RPMI7951 (cell line): ENCODE measurements at regions not wholly inside any gene's neighbourhood (a gene's known extent, or its start where the extent isn't known, plus 50 kb on each side); places are given as distances from the start of the nearest gene placed in this dataset.

Experiments
- DNase-seq: peaks from one replicate; pipeline ENCODE4 v3.0.0-alpha.2; 2012; ENCODE audit warnings: low read depth

DNA sequence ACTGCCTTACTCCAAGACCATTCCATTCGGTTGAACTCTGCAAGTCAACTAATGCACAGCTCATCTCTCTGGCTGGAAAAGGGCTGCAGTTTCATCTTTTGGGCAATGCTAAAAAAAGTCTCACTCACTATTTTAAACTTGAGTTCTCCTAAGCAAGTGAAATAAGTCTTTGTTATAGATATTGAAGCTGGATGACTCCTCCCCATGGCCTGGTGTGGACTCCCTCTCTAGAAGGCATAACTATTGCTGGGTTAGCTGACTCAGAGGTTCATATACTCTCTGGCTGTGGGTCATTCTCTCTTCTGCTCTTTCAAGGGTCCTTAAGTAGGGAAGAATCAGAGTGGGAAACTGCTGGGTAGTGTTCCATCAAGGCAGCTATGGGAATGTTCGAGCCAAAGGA lies 88.0 kb downstream of the XCL2 start:
- peak; percentile 47 for DNase-seq

GRCh38 chr1:168454211-168454815 lies 89.5 kb downstream of the XCL2 start:
- DNase-seq = peak; percentile 67

DNA sequence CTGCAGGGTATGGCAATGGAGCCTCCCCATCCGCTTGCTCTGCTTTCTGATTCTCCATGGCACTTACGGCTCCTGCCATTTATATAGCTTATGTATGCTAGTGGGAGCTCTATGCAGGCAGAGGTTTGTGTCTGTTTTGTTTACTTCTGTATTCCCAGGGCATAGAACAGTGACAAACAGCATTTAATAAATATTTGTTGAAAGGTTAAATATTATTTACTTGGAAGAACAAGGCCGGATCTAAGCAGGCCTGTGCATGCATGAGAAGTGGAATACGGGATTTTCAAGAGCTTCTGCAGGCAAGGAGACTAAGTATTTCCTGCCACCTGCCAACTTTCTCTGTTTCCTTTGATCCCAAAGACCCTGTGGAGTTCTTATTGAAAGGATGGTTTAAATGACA lies 90.7 kb downstream of the XCL2 start:
- no peak for DNase-seq

DNA sequence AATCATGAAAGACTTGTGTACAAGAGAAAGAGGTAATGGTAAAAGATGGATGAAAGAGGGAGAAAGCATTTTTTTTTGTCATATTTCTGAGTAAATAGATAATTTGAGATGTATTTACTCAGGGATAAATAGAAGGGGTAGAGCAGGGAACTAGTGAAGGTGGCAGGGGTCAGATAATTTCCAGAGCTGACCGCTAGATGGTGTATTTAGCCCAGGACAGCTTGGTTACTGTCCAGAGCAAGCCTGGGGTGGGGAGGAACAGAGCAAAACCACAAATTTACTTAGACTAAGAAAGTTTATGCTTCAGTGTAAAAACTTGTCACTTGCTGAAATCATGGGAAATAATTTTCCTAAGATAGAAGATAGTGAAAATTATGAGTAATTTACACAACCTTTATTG lies 91.5 kb downstream of the XCL2 start:
- no peak for DNase-seq

DNA sequence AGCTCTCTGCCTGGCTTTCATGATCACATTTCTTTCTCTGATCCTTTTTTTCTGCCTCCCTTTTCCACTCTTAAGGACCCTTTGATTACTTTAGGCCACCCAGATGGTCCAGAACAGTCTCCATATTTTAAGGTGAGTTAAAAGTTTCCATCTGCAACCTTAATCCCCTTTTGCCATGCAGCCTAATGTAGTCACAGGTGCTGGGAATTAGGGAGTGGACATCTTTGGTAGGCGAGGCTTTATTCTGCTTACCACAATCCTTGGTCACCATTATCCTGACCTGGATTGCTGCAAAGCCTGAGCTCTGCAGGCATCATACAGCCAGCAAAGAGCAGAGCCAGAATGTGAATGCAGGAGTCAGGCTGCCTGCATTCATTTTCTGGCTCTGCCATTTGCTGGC lies 95.9 kb downstream of the XCL2 start:
- DNase-seq = no peak

- no peak for DNase-seq
Measured at GRCh38 chr1:168446081-168446480, 97.7 kb downstream of the XCL2 start.

- DNase-seq = no peak
Measured at GRCh38 chr1:168443899-168444298, 99.9 kb downstream of the XCL2 start.

DNA sequence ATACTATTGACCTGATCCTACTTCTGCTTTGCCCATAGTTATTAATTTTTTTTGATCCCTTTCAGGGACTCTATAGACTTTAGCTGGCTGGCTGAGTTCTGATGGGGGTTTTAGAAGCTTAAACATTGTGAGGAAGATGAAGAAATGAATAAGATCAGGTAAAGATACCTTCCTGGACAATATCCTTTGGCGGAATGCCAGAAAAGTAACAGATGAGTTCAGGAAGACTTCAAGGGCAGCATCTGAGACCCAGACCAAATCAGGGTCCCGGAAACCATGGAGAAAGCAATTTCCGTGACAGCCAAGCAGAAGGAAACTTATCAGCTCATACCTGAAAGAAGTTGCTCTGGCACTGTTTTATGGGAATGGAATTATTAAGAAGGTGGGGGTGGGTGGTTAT lies 100.4 kb downstream of the XCL2 start:
- no peak for DNase-seq

DNA sequence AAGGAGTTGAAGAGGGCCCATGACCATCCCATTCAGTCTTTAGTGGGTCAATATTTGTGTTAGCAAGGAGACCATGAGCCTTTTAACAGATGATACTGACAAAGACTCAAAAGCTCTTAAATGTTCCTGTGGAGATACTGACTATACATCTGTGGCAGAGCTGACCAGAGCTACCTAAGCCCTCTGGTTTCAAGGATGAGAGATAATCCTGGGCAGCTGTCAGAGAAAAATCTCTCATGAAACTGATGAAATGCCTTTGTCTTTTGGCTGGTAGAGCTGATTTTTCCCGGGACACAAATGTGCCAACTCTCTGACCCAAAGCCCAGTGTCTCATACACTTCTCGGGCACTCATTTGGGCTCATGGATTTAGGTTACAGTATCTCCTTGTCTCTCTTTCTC lies 100.9 kb downstream of the XCL2 start:
- DNase-seq = no peak

- peak; percentile 69 for DNase-seq
Measured at GRCh38 chr1:168441745-168442144, 102.1 kb downstream of the XCL2 start.

DNA sequence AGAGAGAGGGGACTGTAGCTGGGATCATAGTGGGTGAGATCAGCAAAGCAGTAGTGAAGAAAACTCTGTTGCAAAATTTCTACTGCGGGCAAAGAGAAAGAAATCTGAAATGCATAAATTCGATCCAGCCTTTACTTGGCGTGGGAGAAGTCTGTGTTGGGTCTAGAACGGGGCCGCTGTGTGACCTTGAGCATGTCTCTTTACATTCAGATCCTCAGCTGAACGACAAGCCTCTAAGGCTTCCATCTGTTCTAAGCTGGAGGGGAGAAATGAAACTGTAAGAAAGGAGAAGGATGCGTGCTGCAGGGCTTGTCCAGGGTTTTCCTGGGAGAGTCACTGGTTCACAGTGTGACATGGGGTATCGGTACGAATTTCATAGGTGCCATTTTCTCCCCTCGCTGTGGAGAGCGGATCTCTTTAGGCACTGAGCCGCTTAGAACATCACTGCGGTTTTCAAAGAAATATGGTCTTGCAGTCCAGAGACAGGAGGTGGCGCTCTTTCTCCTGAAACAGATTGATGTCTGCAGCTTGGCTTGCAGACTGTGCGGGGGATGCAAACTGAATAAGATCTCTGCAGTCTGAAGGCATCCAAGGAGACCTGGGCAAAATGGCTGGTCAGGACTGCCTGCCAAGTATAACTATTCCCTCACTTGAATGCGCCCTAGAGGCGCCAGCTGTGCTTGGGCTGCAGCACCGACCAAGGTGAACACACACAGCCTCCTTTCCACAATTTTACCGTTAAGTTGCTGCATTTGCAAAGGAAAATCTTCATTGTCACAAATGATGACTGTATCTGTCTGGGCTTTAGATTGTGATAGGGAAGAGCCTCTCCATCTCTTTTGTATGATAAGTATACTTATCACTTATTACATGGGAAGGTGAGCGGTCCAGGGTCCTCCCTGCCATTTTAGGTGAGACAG lies 104.1 kb downstream of the XCL2 start:
- peak; percentile 88 for DNase-seq

DNA sequence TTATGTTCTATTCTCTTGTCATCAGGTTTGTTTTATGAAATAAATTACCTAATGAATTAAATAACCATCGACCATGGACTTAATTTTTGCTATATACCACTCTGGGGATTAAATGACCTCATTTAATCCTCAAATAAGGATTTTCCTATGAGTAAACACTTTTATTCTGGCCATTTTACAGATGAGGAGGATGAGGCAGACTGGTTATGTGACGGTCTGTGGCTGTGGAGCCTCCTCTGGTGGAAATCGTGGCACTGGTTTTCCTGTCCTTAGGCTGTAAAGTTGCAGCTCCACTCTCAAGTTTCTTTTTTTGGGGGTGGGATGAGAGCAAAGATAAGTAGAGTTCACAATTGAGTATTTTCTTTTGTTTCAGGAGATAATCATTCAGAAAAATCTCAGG lies 105.2 kb downstream of the XCL2 start:
- no peak for DNase-seq

DNA sequence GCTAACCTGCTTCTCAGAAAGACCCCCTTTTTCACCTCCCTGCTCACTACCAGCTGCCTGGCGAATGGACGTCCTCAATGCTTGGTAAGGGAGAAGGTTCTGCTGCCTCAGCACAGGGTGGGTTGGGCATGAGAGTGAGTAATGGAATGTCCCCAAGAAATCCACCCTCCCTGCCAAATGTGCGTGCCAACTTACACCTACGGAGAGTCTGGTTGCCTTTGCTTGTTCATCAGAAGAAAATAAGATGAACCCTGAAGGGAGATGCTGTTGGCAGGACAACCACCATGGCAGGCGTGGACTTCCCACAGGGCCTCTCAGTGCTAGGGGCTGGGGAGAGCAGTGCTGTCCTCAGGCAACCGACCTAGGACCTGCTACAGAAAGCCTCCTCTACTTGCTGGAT lies 106.0 kb downstream of the XCL2 start:
- no peak for DNase-seq

DNA sequence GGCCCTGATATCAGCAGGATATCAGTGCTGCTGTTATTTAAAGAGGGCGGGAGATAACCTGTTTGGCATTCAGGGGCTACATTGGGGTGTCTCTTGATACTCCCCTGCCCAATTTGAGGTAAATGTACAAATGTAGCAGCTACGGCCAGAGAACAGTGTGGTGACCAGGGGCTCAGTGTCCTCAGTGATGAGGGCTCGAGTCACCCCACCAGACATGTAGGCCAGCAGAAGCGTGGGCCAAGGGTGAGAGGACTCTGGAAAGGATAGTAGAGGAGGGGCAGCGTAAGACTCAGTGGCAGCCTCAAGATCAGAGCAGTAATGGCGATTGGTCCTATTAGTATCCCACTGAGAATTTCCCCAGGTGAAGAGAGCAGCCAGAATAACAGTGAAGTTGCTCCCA lies 108.4 kb downstream of the XCL2 start:
- DNase-seq = no peak

DNA sequence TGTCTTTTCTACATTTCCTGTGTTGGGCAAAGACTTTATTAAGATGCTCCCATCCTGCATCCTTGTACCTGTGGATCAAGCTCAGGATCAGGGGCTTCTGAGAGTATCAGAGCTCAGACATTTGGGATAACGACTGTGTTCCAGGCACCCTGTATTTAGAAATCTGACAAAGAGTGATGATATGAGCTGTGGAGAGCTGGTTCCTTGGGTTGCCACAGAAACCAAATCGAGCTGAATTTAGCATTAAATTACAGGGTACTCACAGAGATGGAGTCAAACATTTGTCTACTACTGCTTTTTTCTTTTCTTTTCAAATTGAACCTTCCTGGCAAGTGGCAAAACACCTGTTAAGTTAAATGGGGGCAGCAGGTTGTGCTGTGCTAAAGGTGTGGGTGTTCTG lies 110.6 kb downstream of the XCL2 start:
- DNase-seq = no peak

DNA sequence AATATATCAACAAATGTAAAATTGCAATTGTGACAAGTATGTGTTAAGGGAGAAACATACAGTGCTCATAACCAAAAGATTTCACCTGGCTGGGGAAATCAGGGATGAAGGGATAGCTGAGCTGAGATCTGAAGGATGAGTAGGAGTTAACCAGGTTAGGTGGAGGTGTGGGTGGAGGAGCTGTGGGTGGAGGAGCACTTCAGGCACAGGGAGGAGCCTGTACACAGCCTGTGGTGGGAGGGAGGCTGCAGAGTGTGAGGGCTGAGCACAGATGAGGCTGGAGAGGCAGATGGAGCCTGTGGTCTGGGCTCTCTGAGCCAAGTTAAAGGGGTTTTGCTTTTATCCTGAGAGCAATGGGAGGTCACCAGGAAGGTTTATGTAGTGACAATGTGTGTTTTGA lies 111.9 kb downstream of the XCL2 start:
- no peak for DNase-seq

DNA sequence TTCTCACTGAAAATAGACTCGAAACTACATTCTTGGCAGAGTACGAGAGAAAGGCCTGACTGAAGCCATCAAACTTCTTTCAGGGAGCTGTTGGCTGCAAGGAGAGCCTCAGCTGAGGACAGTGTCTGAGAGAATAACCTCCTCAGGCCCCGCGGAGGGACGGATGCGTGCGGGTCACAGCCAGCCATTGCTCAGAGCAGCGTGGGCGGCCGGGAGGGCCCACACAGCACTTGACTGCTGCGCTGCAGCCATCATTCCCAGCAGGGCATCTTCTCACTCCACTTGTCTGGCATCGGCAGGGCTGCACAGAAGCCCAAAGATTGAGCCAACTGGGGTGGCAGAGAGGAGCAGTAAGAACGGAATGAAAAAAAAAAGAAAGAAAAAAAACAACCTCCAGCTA lies 113.5 kb downstream of the XCL2 start:
- DNase-seq = no peak

DNA sequence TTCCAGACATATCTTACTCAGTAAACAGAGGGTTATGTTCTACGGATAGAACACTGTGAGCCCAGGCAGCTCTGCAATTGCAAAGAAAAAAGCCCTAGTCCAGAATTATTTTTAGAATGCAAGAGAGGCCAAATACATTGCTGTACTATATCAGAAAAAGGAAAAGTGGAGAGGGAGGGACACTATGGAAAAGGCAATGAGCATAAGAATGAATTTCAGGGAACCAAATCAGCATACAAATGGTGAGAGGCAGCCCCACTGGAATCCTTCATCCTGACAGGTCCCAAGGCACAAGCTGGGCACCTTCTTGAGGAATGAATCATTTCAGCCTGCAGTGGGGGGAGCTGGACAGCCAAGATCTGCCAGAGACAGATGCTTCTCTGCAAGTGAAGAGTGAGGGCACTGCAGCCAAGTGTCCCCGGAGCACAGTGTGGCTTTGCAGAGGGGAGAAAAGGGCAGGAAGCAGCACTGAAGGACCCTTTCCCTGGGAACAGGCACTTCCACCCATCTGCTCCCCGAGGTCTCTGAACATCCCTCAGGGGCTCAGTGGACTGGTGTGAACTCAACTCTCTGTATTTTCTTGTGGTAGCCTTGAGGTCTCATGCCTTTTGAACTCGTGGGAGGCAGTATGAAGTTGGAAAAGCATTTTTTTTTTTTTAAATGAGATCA lies 115.6 kb downstream of the XCL2 start:
- DNase-seq = peak; percentile 62

DNA sequence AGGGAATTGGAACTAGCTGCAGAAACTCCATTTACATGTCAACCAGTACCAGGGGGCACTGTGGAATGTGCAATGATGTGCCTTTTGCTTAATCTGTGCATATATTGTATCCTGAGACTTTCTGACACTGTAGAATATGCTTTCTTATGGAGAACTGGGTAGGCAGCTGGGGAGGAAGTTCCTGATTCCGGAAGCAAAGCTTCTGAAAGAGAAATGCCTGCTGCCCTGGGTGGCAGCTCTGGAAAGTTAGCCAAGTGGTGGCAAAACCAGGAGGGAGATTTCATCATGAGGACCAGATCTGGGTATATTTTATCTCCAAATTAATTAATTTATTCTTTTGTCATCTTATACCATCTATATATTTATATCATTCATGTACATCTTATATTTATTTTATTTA lies 116.7 kb downstream of the XCL2 start:
- DNase-seq = no peak

GRCh38 chr1:168424281-168424680 lies 119.5 kb downstream of the XCL2 start:
- no peak for DNase-seq

GRCh38 chr1:168422203-168422847 lies 121.5 kb downstream of the XCL2 start:
- no peak for DNase-seq

DNA sequence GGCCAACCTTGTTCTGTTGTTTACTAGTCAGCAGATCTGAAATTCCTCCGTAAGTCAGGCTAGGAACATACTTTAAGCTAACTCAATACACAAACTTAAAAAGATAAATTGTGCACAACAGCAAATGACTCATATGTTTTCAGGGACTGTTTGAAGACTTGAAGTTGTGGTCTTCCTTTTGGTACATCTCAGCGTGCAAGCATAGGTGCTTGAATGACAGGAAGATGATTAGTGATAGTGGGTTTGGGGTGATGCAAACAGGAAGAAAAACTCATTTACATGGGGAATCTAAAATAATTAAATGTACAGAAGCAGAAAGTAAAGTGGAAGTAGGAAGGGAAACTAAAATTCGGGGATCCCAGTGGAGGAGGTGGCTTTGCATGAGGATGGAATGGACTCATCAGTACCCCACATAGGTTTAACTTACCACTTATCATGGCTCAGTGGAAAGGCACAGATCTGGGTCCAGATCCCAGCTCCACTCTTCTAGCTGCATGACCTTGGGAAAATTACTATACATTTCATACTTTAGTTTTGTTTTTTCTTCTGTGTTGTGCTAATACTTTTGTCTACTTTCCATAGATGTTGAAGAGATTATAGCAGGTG lies 122.3 kb downstream of the XCL2 start:
- DNase-seq = no peak
